Kidney glomerular epithelial cell (primary cell): ENCODE measurements at regions not wholly inside any gene's neighbourhood (a gene's known extent, or its start where the extent isn't known, plus 50 kb on each side); places are given as distances from the start of the nearest gene placed in this dataset.
"Not testable (repeated sequence)": the region's sequence is repeated elsewhere in the genome, so short reads cannot be mapped to it uniquely, and the experiment has no call there.

Experiments
- DNase-seq: peaks from one replicate; lab custom pipeline; 2025; lab: John Stamatoyannopoulos, UW

DNA sequence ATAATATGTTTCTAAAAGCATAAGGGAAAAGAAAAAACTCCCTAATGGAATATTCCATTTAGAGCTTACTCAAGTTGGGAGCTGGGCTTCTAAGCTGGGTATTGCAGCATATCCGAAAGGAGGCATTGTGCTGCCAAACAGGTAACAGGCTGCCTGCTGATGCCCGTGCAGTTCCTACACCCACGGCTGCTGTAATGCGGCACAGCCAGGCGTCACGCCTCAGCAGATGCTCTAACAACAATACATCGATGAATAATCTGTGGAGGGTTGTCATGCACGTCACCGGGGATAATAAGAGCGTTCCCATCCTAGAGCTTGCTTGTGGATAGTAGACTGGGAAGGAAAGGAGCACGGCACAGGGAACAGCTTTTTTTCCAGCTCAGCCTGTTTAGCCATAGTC lies 1582.1 kb upstream of the SLC10A2 start:
- peak; percentile 13 for DNase-seq

GRCh38 chr13:104645786-104646185 lies 1579.6 kb upstream of the SLC10A2 start:
- no peak for DNase-seq

DNA sequence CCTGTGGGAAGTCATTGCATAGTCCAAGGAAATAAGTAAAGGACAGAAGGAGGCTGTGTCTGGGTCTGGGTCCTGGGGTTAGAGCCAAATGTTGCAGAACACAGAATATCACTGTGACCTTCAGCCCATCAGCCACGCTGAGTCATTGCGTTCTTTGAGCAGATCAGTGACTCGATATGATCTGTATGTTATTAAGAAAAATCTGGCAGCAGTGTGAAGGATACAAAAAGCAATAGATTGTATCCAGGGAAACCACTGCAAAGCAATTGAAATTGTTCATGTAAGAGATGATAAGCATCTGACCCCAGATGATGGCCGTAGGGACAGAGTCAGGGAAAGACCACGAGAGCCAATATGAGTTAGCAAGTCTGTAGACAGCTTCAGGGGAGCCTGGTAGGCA lies 1575.1 kb upstream of the SLC10A2 start:
- DNase-seq, result peak; percentile 4

GRCh38 chr13:104635879-104636278 lies 1569.7 kb upstream of the SLC10A2 start:
- DNase-seq, result no peak

GRCh38 chr13:104634016-104634415 lies 1567.8 kb upstream of the SLC10A2 start:
- DNase-seq, result no peak

- no peak for DNase-seq
Measured at GRCh38 chr13:104632736-104633135, 1566.5 kb upstream of the SLC10A2 start.

GRCh38 chr13:104625201-104625600 lies 1559.0 kb upstream of the SLC10A2 start:
- DNase-seq, result no peak

- no peak for DNase-seq
Measured at GRCh38 chr13:104616990-104617389, 1550.8 kb upstream of the SLC10A2 start.

DNA sequence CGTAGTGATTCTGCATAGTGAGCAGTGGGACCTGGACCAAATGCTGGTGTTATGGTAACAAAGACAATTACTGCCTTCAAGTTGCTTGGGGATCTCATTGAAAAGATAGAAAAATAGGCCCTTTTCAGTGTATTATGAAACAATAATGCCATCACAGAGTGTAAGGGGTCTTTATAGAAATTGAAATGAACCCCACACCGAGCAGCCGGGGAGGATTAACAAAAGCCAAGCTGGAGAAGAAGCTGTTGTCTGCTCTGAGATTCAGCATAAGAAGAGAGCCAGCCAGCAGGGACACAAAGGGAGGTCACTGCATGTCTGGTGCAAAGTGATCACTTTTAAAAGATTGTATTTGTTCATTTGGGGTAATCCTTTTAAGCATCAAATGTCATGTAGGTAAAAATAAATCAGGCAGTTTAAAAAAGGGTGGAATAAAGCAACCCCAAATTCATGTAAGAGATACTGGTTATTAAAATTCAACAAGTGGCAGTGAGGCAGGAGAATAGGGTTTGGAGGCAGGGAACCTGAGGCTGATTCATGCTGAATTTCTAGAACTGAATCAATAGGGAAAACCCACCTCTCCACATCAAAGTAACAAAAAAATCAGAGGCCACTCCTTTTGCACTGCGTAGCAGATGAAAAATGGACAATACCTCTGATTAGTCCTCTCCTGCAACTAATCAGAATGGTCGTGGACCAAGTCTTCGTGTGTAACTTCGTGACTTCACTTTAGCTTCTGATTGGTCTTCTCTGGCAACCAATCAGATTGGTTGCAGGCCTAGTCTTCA lies 1548.3 kb upstream of the SLC10A2 start:
- DNase-seq, result no peak

DNA sequence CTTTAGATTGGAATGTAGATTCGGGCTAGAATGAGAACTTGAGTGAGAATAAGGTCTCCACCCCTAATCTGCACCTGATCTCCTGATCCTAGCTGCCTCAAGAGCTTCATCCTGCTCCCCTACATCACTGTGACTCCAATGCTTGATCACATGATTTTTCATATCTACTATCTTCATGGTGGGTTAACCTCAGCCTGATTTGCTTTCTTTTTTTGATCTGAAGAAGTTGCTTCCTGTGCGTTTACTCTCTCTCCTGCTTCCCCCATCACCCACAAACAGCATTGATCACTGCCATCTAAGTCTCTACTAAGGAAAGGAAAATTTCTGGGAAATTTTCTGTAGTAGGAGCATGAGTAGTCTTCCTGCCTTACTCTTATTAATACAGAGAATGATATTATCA lies 1542.1 kb upstream of the SLC10A2 start:
- no peak for DNase-seq

DNA sequence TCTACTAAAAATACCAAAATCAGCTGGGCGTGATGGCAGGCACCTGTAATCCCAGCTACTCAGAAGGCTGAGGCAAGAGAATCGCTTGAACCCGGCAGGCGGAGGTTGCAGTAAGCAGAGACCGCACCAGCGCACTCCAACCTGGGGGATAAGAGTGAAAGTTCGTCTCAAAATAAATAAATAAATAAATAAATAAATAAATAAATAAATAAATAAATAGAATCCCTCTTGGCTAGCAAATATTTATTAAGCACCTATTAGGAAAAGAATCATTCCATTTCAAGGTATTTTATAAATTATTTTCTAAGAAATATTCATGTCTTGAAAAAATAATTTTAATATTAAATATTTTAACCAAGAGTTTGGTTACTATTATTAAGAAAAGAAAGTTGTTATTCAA lies 1539.2 kb upstream of the SLC10A2 start:
- not testable (repeated sequence) for DNase-seq

DNA sequence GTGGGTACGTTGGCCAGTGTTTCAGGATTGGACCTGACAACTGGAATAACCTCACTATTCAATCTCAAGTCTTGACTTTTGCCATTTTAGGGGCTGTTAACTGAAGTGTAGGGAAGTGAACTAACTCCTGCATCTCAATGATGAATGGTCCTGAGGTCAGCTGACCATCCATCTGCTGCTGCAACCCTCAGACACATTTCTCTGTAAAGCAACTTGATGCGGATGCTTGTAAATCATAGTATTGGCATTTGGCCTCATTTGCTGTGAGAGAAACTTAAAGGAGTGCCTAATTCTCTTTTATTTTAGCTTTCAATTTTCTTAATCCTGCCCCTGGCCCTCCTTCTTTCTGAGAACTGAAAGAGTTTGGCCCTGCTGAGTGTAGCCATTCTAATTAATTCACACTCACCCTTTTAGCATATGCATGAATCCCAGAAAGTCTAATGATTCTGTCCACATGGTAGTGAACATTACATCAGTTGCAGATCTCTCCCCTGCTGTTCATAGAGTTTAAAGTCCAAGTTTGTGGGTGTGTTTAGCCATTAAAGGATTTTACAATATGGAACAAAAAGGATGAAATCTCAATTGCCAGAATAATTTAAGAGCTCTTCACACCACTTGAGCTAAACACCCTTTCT lies 1531.4 kb upstream of the SLC10A2 start:
- DNase-seq, result no peak

DNA sequence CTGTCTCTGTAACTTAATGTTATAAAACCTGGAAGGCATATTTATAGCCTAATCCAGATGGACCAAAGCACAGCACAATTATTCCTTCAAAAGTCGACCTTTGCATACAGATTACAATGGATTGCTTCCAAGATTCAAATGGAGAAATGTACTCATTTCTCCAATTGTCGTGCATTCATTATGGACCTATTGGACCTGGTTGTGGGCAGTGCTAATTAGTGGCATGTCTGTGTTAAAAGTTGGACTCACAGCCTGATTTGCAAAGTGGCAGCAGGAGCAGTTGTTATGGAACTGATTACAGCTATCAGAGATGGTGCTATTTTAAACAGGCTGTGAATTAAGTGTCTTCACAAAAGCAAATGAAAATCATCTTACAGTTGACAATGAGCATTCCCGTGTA lies 1529.3 kb upstream of the SLC10A2 start:
- DNase-seq, result no peak

DNA sequence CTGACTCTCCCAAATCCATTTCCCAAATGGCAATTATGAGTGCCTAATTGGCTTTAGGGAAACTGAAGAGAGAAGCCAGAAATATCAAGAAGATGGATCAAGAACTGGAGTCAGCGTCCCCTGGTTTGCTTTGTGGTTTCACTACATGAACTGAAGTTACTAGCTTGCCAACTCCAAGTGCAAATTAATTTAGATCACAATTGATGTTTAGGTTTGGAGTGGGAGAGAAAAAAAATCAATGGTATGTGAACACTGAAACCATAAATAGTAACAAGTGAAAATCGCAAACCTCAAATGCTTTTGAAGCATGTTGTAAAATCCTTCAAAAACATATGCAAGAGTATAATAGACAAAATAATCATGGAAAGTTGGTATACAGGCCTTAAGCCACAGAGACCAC lies 1528.6 kb upstream of the SLC10A2 start:
- no peak for DNase-seq

DNA sequence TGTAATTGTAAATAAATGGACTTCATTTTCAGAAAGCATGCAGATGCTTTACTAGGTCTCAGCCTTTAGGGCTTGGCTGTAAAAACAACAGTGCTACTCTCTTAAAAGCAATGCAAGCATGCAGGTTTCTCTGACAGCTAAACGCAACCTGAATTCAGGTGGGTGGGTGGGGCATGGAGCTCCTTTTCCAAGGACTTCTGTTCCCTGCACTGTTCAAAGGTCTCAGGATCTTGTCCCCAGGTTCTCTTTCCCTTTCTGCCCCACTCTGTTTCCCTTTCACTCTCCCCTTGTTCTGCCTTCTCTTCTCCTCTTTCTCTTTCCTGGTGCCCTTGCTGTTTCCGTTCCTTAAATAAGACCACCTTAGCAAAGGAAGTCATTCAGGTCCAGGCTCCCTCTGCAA lies 1527.5 kb upstream of the SLC10A2 start:
- DNase-seq, result no peak

DNA sequence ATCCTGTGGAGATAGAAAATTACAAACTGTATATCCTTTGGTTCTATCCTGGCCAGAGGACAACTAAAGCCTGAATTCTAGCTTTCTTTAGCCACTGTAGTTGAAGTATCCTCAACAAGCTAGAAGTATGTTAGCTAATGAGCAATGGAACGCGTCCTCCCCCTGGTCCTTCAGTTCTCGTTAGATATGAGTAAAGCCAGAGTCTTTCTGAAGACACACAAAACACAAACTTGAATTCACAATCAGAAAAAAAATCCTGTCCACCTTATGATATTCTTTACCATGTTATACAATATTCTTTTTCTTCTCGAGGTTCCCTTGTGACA lies 1527.0 kb upstream of the SLC10A2 start:
- DNase-seq, result no peak

DNA sequence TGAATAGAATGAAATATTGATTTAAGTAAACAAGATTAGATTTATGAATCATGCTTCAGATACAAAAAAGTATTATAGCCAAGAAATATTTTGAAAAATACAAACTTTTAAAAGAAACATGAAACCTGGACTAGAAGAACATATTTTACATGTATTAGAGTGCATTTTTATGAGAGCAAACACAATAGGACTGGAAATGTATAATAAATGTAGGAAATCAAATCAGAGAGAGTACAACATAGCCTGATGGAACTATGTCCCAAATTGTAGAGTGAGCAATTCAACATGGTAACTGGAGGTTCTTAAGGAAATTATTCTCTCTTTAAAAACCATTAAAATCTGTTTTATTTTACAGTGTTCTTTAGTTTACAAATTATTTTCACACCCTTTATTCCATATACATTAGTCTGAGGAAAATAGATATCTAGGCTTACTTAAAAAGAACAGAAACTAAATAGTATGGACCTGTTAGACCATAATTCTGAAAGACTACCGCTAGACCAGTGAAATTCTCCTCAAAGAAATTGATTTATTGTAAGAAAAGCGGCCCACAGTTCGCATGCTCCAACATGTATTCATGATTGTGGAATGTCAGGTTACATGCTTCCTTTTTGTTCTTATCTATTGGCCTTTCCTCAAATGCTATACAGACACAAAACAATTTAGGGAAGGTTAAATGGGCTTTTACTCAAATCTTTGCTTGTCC lies 1526.5 kb upstream of the SLC10A2 start:
- DNase-seq, result no peak

DNA sequence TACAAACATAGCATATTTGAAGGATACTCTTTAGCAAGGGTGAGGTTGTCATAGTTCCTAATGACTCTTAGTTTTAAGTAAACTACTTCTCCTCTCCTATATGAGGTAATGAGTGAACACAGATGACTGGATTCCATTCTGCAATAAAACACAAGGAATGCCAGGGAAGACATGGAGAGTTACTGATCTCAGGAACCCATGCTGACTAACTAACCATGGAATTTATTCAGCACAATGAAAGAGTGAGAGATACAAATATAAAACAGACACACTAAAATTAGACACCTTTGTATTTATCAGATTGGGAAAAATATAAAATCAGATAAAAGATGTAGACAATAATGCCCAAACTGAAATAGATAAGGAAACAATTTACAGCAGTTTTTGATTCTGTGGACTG lies 1525.9 kb upstream of the SLC10A2 start:
- DNase-seq, result peak; percentile 96

- DNase-seq, result peak; percentile 8
Measured at GRCh38 chr13:104586051-104586746, 1520.0 kb upstream of the SLC10A2 start.

- DNase-seq, result no peak
Measured at GRCh38 chr13:104584481-104584880, 1518.3 kb upstream of the SLC10A2 start.

DNA sequence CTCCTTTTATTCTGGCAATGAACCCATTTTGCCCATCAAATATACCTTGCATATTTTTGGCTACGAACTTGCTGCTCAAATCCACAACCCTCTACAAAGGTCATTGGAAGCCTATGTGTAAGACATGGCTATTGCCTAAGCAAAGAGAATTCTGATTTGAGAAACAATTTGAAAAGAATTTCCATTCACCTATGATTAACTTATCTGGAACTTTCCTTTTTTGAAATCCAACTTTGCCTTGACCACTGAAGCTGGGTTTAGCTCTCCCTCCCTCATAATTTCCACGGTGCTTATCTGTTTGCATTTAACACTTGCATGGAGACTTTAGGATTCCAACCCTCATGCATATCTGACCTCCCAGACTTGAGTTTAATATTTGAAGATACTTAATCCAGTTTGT lies 1514.7 kb upstream of the SLC10A2 start:
- DNase-seq, result no peak

DNA sequence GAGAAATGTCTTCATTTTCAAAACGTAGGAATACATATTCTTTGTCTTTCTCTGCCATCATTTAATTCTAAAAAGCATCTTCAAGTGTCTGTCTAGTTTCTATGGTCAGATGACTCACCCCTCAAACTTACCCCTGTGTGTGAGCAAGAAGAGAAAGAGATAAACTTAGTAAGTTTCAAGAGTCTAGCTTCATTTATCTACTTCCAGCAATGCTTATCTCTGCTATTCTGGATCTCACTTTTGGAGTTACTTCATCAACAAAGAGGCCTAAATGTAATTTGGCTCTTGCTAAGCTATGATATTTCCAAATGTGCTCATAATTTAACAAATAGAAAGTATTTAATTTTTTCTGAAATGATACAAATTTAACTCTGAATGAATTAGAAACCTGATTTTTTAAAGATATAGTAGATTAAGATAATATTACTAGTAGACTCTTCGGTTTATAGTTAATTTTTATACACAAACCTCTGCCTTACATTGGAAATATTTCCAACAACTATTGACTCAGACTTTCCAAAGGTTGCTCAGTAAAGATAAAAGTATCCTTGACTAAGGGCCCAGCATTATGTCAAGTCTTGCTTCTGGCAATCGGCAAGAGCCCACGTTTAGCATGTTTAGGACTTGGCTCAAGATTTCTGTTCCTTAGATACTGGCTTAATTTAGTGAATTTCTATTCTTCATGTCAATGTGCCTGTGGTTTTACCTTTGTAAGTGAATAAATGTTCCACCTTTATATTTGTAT lies 1511.0 kb upstream of the SLC10A2 start:
- DNase-seq, result no peak
